ENCODE measurements at regions not wholly inside any gene's neighbourhood (a gene's known extent, or its start where the extent isn't known, plus 50 kb on each side); places are given as distances from the start of the nearest gene placed in this dataset.

- TF ChIP-seq CTCF (IDR thresholded peaks at IDR 0.05) = no peak
- TF ChIP-seq POLR2A (IDR thresholded peaks at IDR 0.05) = no peak
These were observed 157.7 kb upstream of the SLCO3A1 start for GRCh38 chr15:91695799-91696198.

Measured in body of pancreas (tissue), 4 donors.